HepG2 (cell line): ENCODE measurements at regions not wholly inside any gene's neighbourhood (a gene's known extent, or its start where the extent isn't known, plus 50 kb on each side); places are given as distances from the start of the nearest gene placed in this dataset.
"Not testable (repeated sequence)": the region's sequence is repeated elsewhere in the genome, so short reads cannot be mapped to it uniquely, and the experiment has no call there.

Experiments used
- ATAC-seq: fragments of 200-7000 bp; cut with Tn5 transposase; 3 replicates; pipeline ENCODE4 v1.9.1; 2020; ENCODE audit warnings: mild to moderate bottlenecking, moderate library complexity
- BruUV-seq: library from RNA; stranded (reverse); fragments of 400-500 nt; replicated peaks from 2 replicates; lab custom pipeline; 2021; lab: Mats Ljungman, UMichigan
- CTCF ChIA-PET: fragments of 300-600 bp; formaldehyde crosslinking; extraction: SDS; loops from one replicate; lab custom pipeline; 2021; ENCODE audit warnings: low total read pairs, inconsistent platforms, low intra/inter-chr PET ratio; lab: Yijun Ruan, JAX
- POLR2A ChIA-PET: fragments of 350-600 bp; sonication (Branson Sonifier 250); formaldehyde crosslinking; loops from one replicate; lab custom pipeline; 2020; ENCODE audit warnings: antibody characterized with exemption, inconsistent platforms; lab: Yijun Ruan, JAX
- DNase-seq: peaks from one replicate; pipeline ENCODE4 v3.0.0-alpha.2; 2015; ENCODE audit warnings: low spot score
- FAIRE-seq: peaks from 3 replicates; lab custom pipeline; 2011; peaks lifted over from hg19 to GRCh38; lab: Jason Lieb, UNC
- H2AFZ ChIP-seq: one replicate; pipeline ENCODE4 v1.6.1; 2011; ENCODE audit warnings: low read length, inconsistent platforms
- H3K27ac ChIP-seq: fragments of 300-600 bp; 3 replicates; pipeline ENCODE4 v1.8.0; 2011; ENCODE audit warnings: mixed run types, mild to moderate bottlenecking, mixed read lengths, low read length, inconsistent platforms; ENCODE audit not compliant: insufficient read depth; ENCODE audit errors: extremely low read length
- H3K27me3 ChIP-seq, 2 experiments: fragments of 200-600 bp in 1 of 2; 2 replicates in 1 of 2; 3 replicates in 1 of 2; pipeline versions ENCODE4 v1.6.0 to v1.8.0; 2011; ENCODE audit warnings: low read length in 2 of 2, mild to moderate bottlenecking in 2 of 2, moderate library complexity in 2 of 2, inconsistent platforms in 1 of 2; ENCODE audit not compliant: insufficient read depth in 2 of 2, control insufficient read depth in 1 of 2
- H3K36me3 ChIP-seq, 2 experiments: fragments of 200-600 bp in 1 of 2; replicated peaks in 1 of 2; 2 replicates in 1 of 2; 3 replicates in 1 of 2; pipeline versions ENCODE4 v1.5.1 to v1.8.0; 2011; ENCODE audit warnings: low read length in 2 of 2, inconsistent platforms in 1 of 2; ENCODE audit not compliant: insufficient read depth in 2 of 2, control insufficient read depth in 1 of 2
- H3K4me1 ChIP-seq: 2 replicates; pipeline ENCODE4 v1.5.1; 2012; ENCODE audit warnings: low read length, inconsistent platforms; ENCODE audit not compliant: insufficient read depth
- H3K4me2 ChIP-seq: 2 replicates; pipeline ENCODE4 v1.6.0; 2011; ENCODE audit warnings: low read depth, low read length, inconsistent platforms
- H3K4me3 ChIP-seq, 3 experiments: fragments of 200-600 bp in 1 of 3; sonication (generic), shearing (Covaris generic) in 1 of 3; replicated peaks in 1 of 3; 2 replicates each; pipeline ENCODE4 v1.5.1; 2011 to 2016; ENCODE audit warnings: low read length in 3 of 3, inconsistent platforms in 2 of 3, low read depth in 2 of 3, mild to moderate bottlenecking in 2 of 3, control low read depth in 1 of 3, mixed read lengths in 1 of 3; ENCODE audit not compliant: insufficient read depth in 1 of 3
- H3K79me2 ChIP-seq: one replicate; pipeline ENCODE4 v1.6.1; 2011; ENCODE audit warnings: low read length, inconsistent platforms; ENCODE audit not compliant: insufficient read depth
- H3K9ac ChIP-seq: 2 replicates; pipeline ENCODE4 v1.6.0; 2011; ENCODE audit warnings: mild to moderate bottlenecking, low read depth, low read length, inconsistent platforms; ENCODE audit not compliant: insufficient read depth
- H3K9me3 ChIP-seq: 2 replicates; pipeline ENCODE4 v1.5.1; 2012; ENCODE audit warnings: mild to moderate bottlenecking, low read length
- H4K20me1 ChIP-seq: 2 replicates; pipeline ENCODE4 v1.6.0; 2011; ENCODE audit warnings: inconsistent platforms, mild to moderate bottlenecking, low read length, moderate library complexity; ENCODE audit not compliant: insufficient read depth
- AKAP8 ChIP-seq: sonication (generic); formaldehyde crosslinking; IDR thresholded peaks from 2 replicates; pipeline ENCODE4 v1.5.1; 2020; ENCODE audit warnings: mild to moderate bottlenecking, missing genetic modification reagents
- HNF4G ChIP-seq, 2 experiments: sonication (generic) in 1 of 2; formaldehyde crosslinking in 1 of 2; IDR thresholded peaks; 2 replicates each; pipeline versions ENCODE4 v1.4.0 to v1.6.1; 2011 to 2020; ENCODE audit warnings: borderline replicate concordance in 2 of 2, low read depth in 2 of 2, mild to moderate bottlenecking in 2 of 2, low read length in 1 of 2, missing genetic modification reagents in 1 of 2, moderate library complexity in 1 of 2
- MAFK ChIP-seq, 2 experiments: IDR thresholded peaks in 1 of 2; conservative IDR thresholded peaks in 1 of 2; 2 replicates each; pipeline ENCODE4 v1.6.1; 2011; ENCODE audit warnings: improper control_type of control experiment in 2 of 2, low read length in 2 of 2
- REPIN1 ChIP-seq: sonication (generic); formaldehyde crosslinking; IDR thresholded peaks from 2 replicates; pipeline ENCODE4 v1.8.0; 2022; ENCODE audit warnings: missing genetic modification reagents, low read depth, mild to moderate bottlenecking, borderline replicate concordance
- ZFAT ChIP-seq: sonication (generic); formaldehyde crosslinking; conservative IDR thresholded peaks from 2 replicates; pipeline ENCODE4 v1.8.1; 2023; ENCODE audit warnings: missing genetic modification reagents, inconsistent platforms
- ZNF446 ChIP-seq: sonication (generic); formaldehyde crosslinking; IDR thresholded peaks from 2 replicates; pipeline ENCODE4 v1.5.0; 2020; ENCODE audit warnings: mild to moderate bottlenecking, missing genetic modification reagents
- WGBS: methylation state at CpG from one replicate; pipeline ENCODE4 v1.1.6; 2017; ENCODE audit warnings: low lambda C conversion rate; 5-methylcytosine and 5-hydroxymethylcytosine counted together
- in situ Hi-C: cut with HindIII; loops from 2 replicates; pipeline ENCODE4 v1.10.0; 2017; ENCODE audit warnings: low pct_unique_long_range_greater_than_20kb; ENCODE audit not compliant: extremely low pct_ligation_motif_present
- intact Hi-C: fragments of 100-400 bp; cut with micrococcal nuclease; formaldehyde crosslinking; loops from one replicate; pipeline ENCODE4 v1.10.0; 2022; ENCODE audit not compliant: unreplicated experiment

- no peak overlapping the region for H3K4me2 ChIP-seq
- FAIRE-seq (no peak), DNase-seq (no peak), ATAC-seq (no peak)
- in situ Hi-C loops (loop anchor here (25.0 kb wide), 1 partner anchor 490 kb away; no protein-coding TSS in a partner anchor), intact Hi-C loops (loop anchor here (10.0 kb wide), 1 partner anchor 308 kb away; no protein-coding TSS in a partner anchor)
- no peaks in the 10 kb centered on the region for H3K9me3 ChIP-seq
- ChIA-PET CTCF (no interaction called here), POLR2A (interaction anchor here (0.7 kb wide), 1 partner anchor 150 kb away, joined by 3 read pairs; no protein-coding TSS in a partner anchor)
- no peak overlapping the region for H3K9ac ChIP-seq
- H4K20me1 ChIP-seq: no peaks in the 10 kb centered on the region
- H3K27me3 ChIP-seq: no peaks in the 10 kb centered on the region; a peak in 1 of 5 replicates
- BruUV-seq: no TSS peak
- no peaks in the 10 kb centered on the region for H3K79me2 ChIP-seq
- H2AFZ ChIP-seq: no peak overlapping the region
- no peaks in the 10 kb centered on the region for H3K36me3 ChIP-seq
- no peak overlapping the region for H3K27ac ChIP-seq
- H3K4me3 ChIP-seq: no peak overlapping the region
- no peak for TF ChIP-seq HNF4G (IDR thresholded peaks at IDR 0.05; ENCODE audit: borderline replicate concordance, low read depth, low read length)
- TF ChIP-seq HNF4G (CRISPR knock-in tag; IDR thresholded peaks at IDR 0.05; ENCODE audit: borderline replicate concordance, low read depth): no peak
- no peak for TF ChIP-seq AKAP8
- TF ChIP-seq ZNF446: no peak
- no peak for TF ChIP-seq ZFAT (CRISPR knock-in tag)
- H3K4me1 ChIP-seq: no peaks in the 10 kb centered on the region
- WGBS: 13% methylated on average over 7 of the region's 7 CpGs
Observed at GRCh38 chr3:170802164-170803151, 67.5 kb downstream of the RPL22L1 start.

GRCh38 chr3:170801597-170801996 is 68.4 kb downstream of the RPL22L1 start:
- no peak for FAIRE-seq
- CTCF ChIA-PET: no interaction called here

DNA sequence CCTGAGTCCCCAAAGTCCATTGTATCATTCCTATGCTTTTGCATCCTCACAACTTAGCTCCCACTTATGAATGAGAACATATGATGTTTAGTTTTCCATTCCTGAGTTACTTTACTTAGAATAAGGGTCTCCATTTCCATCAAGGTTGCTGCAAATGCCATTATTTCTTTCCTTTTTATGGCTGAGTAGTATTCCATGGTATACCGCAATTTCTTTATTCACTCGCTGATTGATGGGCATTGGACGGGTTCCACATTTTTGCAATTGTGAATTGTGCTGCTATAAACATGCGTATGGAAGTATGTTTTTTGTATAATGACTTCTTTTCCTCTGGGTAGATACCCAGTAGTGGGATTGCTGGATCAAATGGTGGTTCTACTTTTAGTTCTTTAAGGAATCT is 69.7 kb downstream of the RPL22L1 start:
- WGBS: 61% methylated on average over 4 of the region's 4 CpGs
- in situ Hi-C loops: loop anchor here (25.0 kb wide), 1 partner anchor 488 kb away; no protein-coding TSS in a partner anchor
- DNase-seq, H3K4me1 ChIP-seq, H3K27ac ChIP-seq, BruUV-seq, H3K27me3 ChIP-seq, ATAC-seq, FAIRE-seq, CTCF ChIA-PET, POLR2A ChIA-PET, H3K4me2 ChIP-seq, H3K79me2 ChIP-seq, H3K4me3 ChIP-seq, H2AFZ ChIP-seq, H3K36me3 ChIP-seq, H3K9me3 ChIP-seq, H4K20me1 ChIP-seq, H3K9ac ChIP-seq: not testable (repeated sequence)
- intact Hi-C loops: loop anchor here (10.0 kb wide), 1 partner anchor 305 kb away; no protein-coding TSS in a partner anchor

More at GRCh38 chr3:170801597-170801996, 68.4 kb downstream of the RPL22L1 start:
- H3K9me3 ChIP-seq: no peaks in the 10 kb centered on the region
- TF ChIP-seq MAFK (conservative IDR thresholded peaks at IDR 0.05 in 1 of 2, IDR thresholded peaks at IDR 0.05 in 1 of 2; ENCODE audit: low read length in 2 of 2) (0 out of 4 replicates have a peak, but pooled peaks of 1 of the 2 experiments have one; percentile 7), REPIN1 (CRISPR knock-in tag) (no peak)
- TF ChIP-seq, all 625 proteins: peak for 1
- no peak overlapping the region for H3K4me3 ChIP-seq
- DNase-seq (no peak), ATAC-seq (no peak)
- intact Hi-C loops: loop anchor here (10.0 kb wide), 1 partner anchor 307 kb away; no protein-coding TSS in a partner anchor
- H3K4me2 ChIP-seq: no peak overlapping the region
- in situ Hi-C loops: loop anchor here (25.0 kb wide), 1 partner anchor 489 kb away; no protein-coding TSS in a partner anchor
- no peak overlapping the region for H2AFZ ChIP-seq
- H4K20me1 ChIP-seq: no peaks in the 10 kb centered on the region
- no peaks in the 10 kb centered on the region for H3K4me1 ChIP-seq
- WGBS: 14% methylated on average over 3 of the region's 3 CpGs
- H3K36me3 ChIP-seq: no peaks in the 10 kb centered on the region
- H3K27me3 ChIP-seq: no peaks in the 10 kb centered on the region; a peak in 1 of 5 replicates
- POLR2A ChIA-PET: no interaction called here
- no TSS peak for BruUV-seq
- H3K27ac ChIP-seq: no peak overlapping the region
- H3K79me2 ChIP-seq: no peaks in the 10 kb centered on the region
- no peak overlapping the region for H3K9ac ChIP-seq
